Neuronal stem cell (in vitro differentiated cells): ENCODE measurements at regions not wholly inside any gene's neighbourhood (a gene's known extent, or its start where the extent isn't known, plus 50 kb on each side); places are given as distances from the start of the nearest gene placed in this dataset.
"Not testable (repeated sequence)": the region's sequence is repeated elsewhere in the genome, so short reads cannot be mapped to it uniquely, and the experiment has no call there.

ENCODE experiments used
- DNase-seq: peaks from one replicate; pipeline ENCODE4 v3.0.0-alpha.2; 2013; ENCODE audit warnings: low spot score
- H2AFZ ChIP-seq: one replicate; pipeline ENCODE4 v1.6.1; 2013; ENCODE audit warnings: mild to moderate bottlenecking, low read length, inconsistent platforms
- H2AK5ac ChIP-seq: 2 replicates; pipeline ENCODE4 v1.6.1; 2013; ENCODE audit warnings: low read depth, mild to moderate bottlenecking, inconsistent platforms, low read length, moderate library complexity, mixed read lengths
- H2BK120ac ChIP-seq: 2 replicates; pipeline ENCODE4 v1.6.1; 2013; ENCODE audit warnings: low read depth, mild to moderate bottlenecking, inconsistent platforms, low read length, moderate library complexity, mixed read lengths
- H2BK12ac ChIP-seq: one replicate; pipeline ENCODE4 v1.6.1; 2013; ENCODE audit warnings: low read length, inconsistent platforms
- H2BK15ac ChIP-seq: 2 replicates; pipeline ENCODE4 v1.6.1; 2013; ENCODE audit warnings: mild to moderate bottlenecking, low read length, inconsistent platforms, mixed read lengths
- H2BK5ac ChIP-seq: one replicate; pipeline ENCODE4 v1.6.1; 2013; ENCODE audit warnings: inconsistent platforms, mild to moderate bottlenecking, low read length, moderate library complexity
- H3K14ac ChIP-seq: one replicate; pipeline ENCODE4 v1.6.1; 2013; ENCODE audit warnings: low read length, inconsistent platforms
- H3K18ac ChIP-seq: 2 replicates; pipeline ENCODE4 v1.6.1; 2013; ENCODE audit warnings: low read length, inconsistent platforms
- H3K23ac ChIP-seq: 2 replicates; pipeline ENCODE4 v1.6.1; 2013; ENCODE audit warnings: low read depth, mild to moderate bottlenecking, mixed read lengths, low read length, inconsistent platforms; ENCODE audit not compliant: poor library complexity
- H3K27ac ChIP-seq: replicated peaks from 3 replicates; pipeline ENCODE4 v1.5.1; 2013; ENCODE audit warnings: low read length, inconsistent platforms
- H3K27me3 ChIP-seq, 3 experiments: 2 replicates each; pipeline ENCODE4 v1.6.1; 2013; ENCODE audit warnings: low read length in 3 of 3, mild to moderate bottlenecking in 2 of 3, inconsistent platforms in 1 of 3, low read depth in 1 of 3, mixed read lengths in 1 of 3, moderate library complexity in 1 of 3; ENCODE audit not compliant: control insufficient read depth in 3 of 3, insufficient read depth in 3 of 3
- H3K36me3 ChIP-seq, 2 donors: replicated peaks in 1 of 2; 2 replicates each; pipeline ENCODE4 v1.6.1; 2013; ENCODE audit warnings: low read length in 2 of 2; ENCODE audit not compliant: control insufficient read depth in 2 of 2, insufficient read depth in 2 of 2
- H3K4ac ChIP-seq: 2 replicates; pipeline ENCODE4 v1.6.1; 2013; ENCODE audit warnings: inconsistent platforms, mild to moderate bottlenecking, low read length, moderate library complexity
- H3K4me1 ChIP-seq, 2 donors: 1 replicate in 1 of 2; 2 replicates in 1 of 2; pipeline ENCODE4 v1.6.1; 2013; ENCODE audit warnings: low read length in 2 of 2, low read depth in 1 of 2; ENCODE audit not compliant: control insufficient read depth in 2 of 2, insufficient read depth in 1 of 2
- H3K4me2 ChIP-seq: one replicate; pipeline ENCODE4 v1.6.1; 2013; ENCODE audit warnings: mild to moderate bottlenecking, low read length, inconsistent platforms; ENCODE audit not compliant: insufficient read depth, poor library complexity, severe bottlenecking
- H3K4me3 ChIP-seq, 2 donors: 2 replicates each; pipeline ENCODE4 v1.5.1; 2013; ENCODE audit warnings: low read length in 2 of 2, mild to moderate bottlenecking in 2 of 2, inconsistent platforms in 1 of 2, moderate library complexity in 1 of 2
- H3K79me1 ChIP-seq: one replicate; pipeline ENCODE4 v1.6.1; 2013; ENCODE audit warnings: low read depth, mild to moderate bottlenecking, inconsistent platforms, low read length, moderate library complexity
- H3K9ac ChIP-seq: one replicate; pipeline ENCODE4 v1.6.1; 2013; ENCODE audit warnings: mild to moderate bottlenecking, low read depth, low read length, inconsistent platforms; ENCODE audit not compliant: poor library complexity
- H3K9me3 ChIP-seq, 2 donors: replicated peaks in 1 of 2; 2 replicates each; pipeline versions ENCODE3 to v1.6.1; 2013; ENCODE audit warnings: low read length in 2 of 2, mild to moderate bottlenecking in 2 of 2, inconsistent platforms in 1 of 2, low read depth in 1 of 2, mixed read lengths in 1 of 2, moderate library complexity in 1 of 2; ENCODE audit not compliant: control insufficient read depth in 2 of 2, insufficient read depth in 1 of 2
- H4K8ac ChIP-seq: one replicate; pipeline ENCODE4 v1.6.1; 2013; ENCODE audit warnings: low read depth, mild to moderate bottlenecking, inconsistent platforms, low read length, moderate library complexity
- H4K91ac ChIP-seq: one replicate; pipeline ENCODE4 v1.6.1; 2013; ENCODE audit warnings: low read length, low read depth, mild to moderate bottlenecking, inconsistent platforms; ENCODE audit not compliant: poor library complexity
- WGBS, 2 donors: extraction: QIAGEN DNeasy Blood & Tissue Kit; methylation state at CpG; one replicate each; pipeline ENCODE4 v1.1.7; 2013; ENCODE audit warnings: missing lambda C conversion rate in 2 of 2, mixed read lengths in 1 of 2; ENCODE audit not compliant: insufficient read length in 2 of 2, insufficient replicate concordance in 1 of 2; ENCODE audit errors: extremely low coverage in 2 of 2; 5-methylcytosine and 5-hydroxymethylcytosine counted together

DNA sequence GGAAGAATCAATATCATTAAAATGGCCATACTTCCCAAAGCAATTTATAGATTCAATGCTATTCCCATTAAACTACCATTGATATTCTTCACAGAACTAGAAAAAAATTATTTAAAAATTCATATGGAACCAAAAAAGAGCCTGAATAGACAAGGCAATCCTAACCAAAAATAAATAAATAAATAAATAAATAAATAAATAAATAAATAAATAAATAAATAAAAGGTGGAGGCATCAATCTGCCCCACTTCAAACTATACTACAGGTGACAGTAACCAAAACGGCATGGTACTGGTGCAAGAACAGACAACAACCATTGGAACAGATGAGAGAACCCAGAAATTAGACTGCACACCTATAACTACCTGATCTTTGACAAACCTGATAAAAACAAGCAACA lies 598.5 kb upstream of the GRM3 start:
- no CpG with 5 or more reads among the region's 1 CpG for WGBS, 2 donors
- not testable (repeated sequence) for H2AFZ ChIP-seq, H2BK15ac ChIP-seq, H3K27me3 ChIP-seq, H3K4me1 ChIP-seq, H2BK120ac ChIP-seq, H2AK5ac ChIP-seq, H3K9me3 ChIP-seq, H4K8ac ChIP-seq, H3K14ac ChIP-seq, H3K9ac ChIP-seq, H2BK12ac ChIP-seq, H3K4ac ChIP-seq, H3K4me3 ChIP-seq, H3K79me1 ChIP-seq, H3K18ac ChIP-seq, H4K91ac ChIP-seq, DNase-seq, H3K4me2 ChIP-seq, H3K23ac ChIP-seq, H3K36me3 ChIP-seq, H2BK5ac ChIP-seq, H3K27ac ChIP-seq

DNA sequence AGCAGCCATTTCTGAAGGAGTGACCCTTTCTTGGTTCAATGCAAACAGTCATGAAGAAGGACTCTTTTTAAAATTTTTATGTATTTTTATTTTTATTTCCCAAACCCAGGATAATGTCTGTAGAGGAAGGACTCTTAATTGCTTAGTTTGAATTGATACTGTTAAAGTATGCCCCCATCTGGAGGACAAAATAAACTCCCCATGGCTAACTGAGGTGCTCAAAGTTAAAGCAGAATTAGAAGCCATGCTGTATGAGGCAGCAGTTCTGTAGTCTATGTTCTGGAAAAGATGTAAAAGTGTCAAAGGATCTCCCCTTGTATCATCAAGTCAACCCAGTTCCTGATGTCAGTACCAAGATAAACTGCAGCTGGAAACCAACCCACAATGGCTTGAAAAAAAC lies 617.9 kb upstream of the GRM3 start:
- Histone ChIP-seq H3K4me2 (no peak overlapping the region), H3K36me3 (no peaks in the 10 kb centered on the region), H3K27me3 (no peaks in the 10 kb centered on the region), H4K91ac (no peak overlapping the region), H3K27ac (no peak overlapping the region), H2BK5ac (no peak overlapping the region), H2AK5ac (no peak overlapping the region), H3K9me3 (no peaks in the 10 kb centered on the region), H3K18ac (no peak overlapping the region), H3K4me1 (no peaks in the 10 kb centered on the region), H3K79me1 (no peaks in the 10 kb centered on the region), H2BK12ac (no peak overlapping the region), H3K4me3 (no peak overlapping the region), H3K23ac (no peak overlapping the region), H4K8ac (no peak overlapping the region), H2BK120ac (no peak overlapping the region), H3K14ac (no peak overlapping the region), H2AFZ (peak overlapping the region; percentile 64), H2BK15ac (no peak overlapping the region), H3K9ac (no peak overlapping the region), H3K4ac (no peak overlapping the region)
- DNase-seq: no peak

DNA sequence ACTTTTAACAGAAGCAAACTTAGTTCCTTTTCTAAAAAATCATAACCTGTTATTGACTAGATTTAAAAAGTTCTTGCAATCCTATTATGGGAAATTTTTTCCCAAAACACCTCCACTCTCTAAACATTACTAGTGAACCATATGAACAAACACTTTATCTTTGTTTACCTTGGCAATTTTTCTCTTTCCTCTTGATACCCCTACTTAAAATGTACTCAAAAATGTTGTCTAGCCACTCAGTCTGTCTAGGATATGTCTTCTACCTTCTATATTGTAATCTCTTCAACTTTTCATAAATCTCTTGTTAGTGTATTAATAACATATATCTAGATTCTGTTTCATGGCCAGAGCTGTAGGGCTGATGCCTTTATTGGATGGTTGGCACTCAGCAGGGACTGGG lies 630.0 kb upstream of the GRM3 start:
- Histone ChIP-seq H2BK15ac (no peak overlapping the region), H2BK5ac (no peak overlapping the region), H3K18ac (no peak overlapping the region), H3K27ac (no peak overlapping the region), H3K4me3 (no peak overlapping the region), H3K23ac (no peak overlapping the region), H2AK5ac (no peak overlapping the region), H3K27me3 (no peaks in the 10 kb centered on the region), H3K9ac (no peak overlapping the region), H3K4me1 (no peaks in the 10 kb centered on the region), H3K79me1 (no peaks in the 10 kb centered on the region), H3K9me3 (no peaks in the 10 kb centered on the region), H3K4me2 (no peak overlapping the region), H4K91ac (no peak overlapping the region), H2AFZ (no peak overlapping the region), H3K36me3 (no peaks in the 10 kb centered on the region), H2BK12ac (no peak overlapping the region), H3K14ac (no peak overlapping the region), H3K4ac (no peak overlapping the region), H4K8ac (no peak overlapping the region), H2BK120ac (no peak overlapping the region)
- no peak for DNase-seq

DNA sequence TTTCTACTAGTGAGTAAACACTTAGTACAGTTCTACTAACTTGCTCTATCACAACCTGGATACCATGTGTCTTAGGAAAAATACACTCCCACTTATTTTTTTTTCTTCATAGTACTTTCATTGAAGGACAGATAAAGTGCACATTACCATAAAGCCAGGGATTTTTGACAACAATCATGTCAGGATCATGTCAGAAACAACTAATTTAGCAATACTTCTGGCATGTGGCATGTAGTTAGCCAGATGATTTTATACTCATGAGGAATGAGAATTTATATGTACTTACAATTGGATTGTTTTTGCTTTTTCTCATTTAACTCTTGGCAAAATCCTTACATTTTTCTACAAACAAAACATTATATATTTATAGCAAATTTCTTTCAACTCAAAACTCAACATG lies 630.7 kb upstream of the GRM3 start:
- Histone ChIP-seq H3K4me3 (no peak overlapping the region), H3K79me1 (no peaks in the 10 kb centered on the region), H2BK5ac (no peak overlapping the region), H3K23ac (no peak overlapping the region), H3K36me3 (no peaks in the 10 kb centered on the region), H3K9ac (no peak overlapping the region), H2AK5ac (no peak overlapping the region), H4K91ac (no peak overlapping the region), H3K27ac (no peak overlapping the region), H3K4me1 (no peaks in the 10 kb centered on the region), H3K9me3 (no peaks in the 10 kb centered on the region), H3K4ac (no peak overlapping the region), H3K27me3 (no peaks in the 10 kb centered on the region), H3K4me2 (no peak overlapping the region), H4K8ac (no peak overlapping the region), H2BK12ac (no peak overlapping the region), H2BK15ac (no peak overlapping the region), H2AFZ (no peak overlapping the region), H3K18ac (no peak overlapping the region), H3K14ac (no peak overlapping the region), H2BK120ac (no peak overlapping the region)
- DNase-seq: no peak
